Naive thymus-derived CD4-positive, alpha-beta T cell (primary cell): ENCODE measurements at regions not wholly inside any gene's neighbourhood (a gene's known extent, or its start where the extent isn't known, plus 50 kb on each side); places are given as distances from the start of the nearest gene placed in this dataset.

Experiments used
- ATAC-seq: fragments of 150-1000 bp; cut with Tn5 transposase; 2 replicates; pipeline ENCODE4 v1.10.0; 2021; ENCODE audit warnings: mild to moderate bottlenecking, moderate library complexity
- CTCF ChIA-PET: fragments of 350-600 bp; sonication (Branson Sonifier 250); formaldehyde crosslinking; loops from one replicate; lab custom pipeline; 2021; ENCODE audit warnings: antibody characterized with exemption; lab: Charles Lee
- POLR2A ChIA-PET: fragments of 350-600 bp; sonication (Branson Sonifier 250); formaldehyde crosslinking; loops from one replicate; lab custom pipeline; 2021; ENCODE audit warnings: antibody characterized with exemption, inconsistent platforms; lab: Charles Lee
- DNase-seq, 9 donors: peaks; one replicate each; pipeline versions ENCODE4 v3.0.0 to v3.0.0-alpha.2; 2020 to 2022; ENCODE audit warnings: mixed read lengths in 1 of 9
- H3K27ac ChIP-seq: one replicate; pipeline ENCODE4 v1.7.0; 2013; ENCODE audit warnings: mild to moderate bottlenecking, low read depth, low read length, moderate library complexity
- H3K27me3 ChIP-seq, 2 donors: one replicate each; pipeline ENCODE4 v1.7.0; 2013; ENCODE audit warnings: low read length in 2 of 2, mild to moderate bottlenecking in 2 of 2, moderate library complexity in 2 of 2; ENCODE audit not compliant: control insufficient read depth in 2 of 2, insufficient read depth in 2 of 2
- H3K36me3 ChIP-seq, 3 experiments: 1 replicate in 2 of 3; 2 replicates in 1 of 3; pipeline ENCODE4 v1.7.0; 2013; ENCODE audit warnings: low read length in 3 of 3, mild to moderate bottlenecking in 3 of 3, moderate library complexity in 1 of 3; ENCODE audit not compliant: insufficient read depth in 3 of 3, control insufficient read depth in 2 of 3
- H3K4me1 ChIP-seq, 2 donors: one replicate each; pipeline ENCODE4 v1.7.0; 2013; ENCODE audit warnings: low read length in 2 of 2, mild to moderate bottlenecking in 2 of 2, moderate library complexity in 1 of 2; ENCODE audit not compliant: control insufficient read depth in 2 of 2, insufficient read depth in 2 of 2
- H3K4me3 ChIP-seq: 2 replicates; pipeline ENCODE4 v1.7.0; 2013; ENCODE audit warnings: mild to moderate bottlenecking, low read length
- H3K9me3 ChIP-seq, 3 experiments: 1 replicate in 2 of 3; 2 replicates in 1 of 3; pipeline ENCODE4 v1.7.0; 2013; ENCODE audit warnings: low read length in 3 of 3; ENCODE audit not compliant: control insufficient read depth in 2 of 3
- H3K27ac Mint-ChIP-seq, 9 donors: one replicate each; pipeline ENCODE4 v1.8.0; 2020 to 2022; ENCODE audit warnings: mixed read lengths in 9 of 9, mild to moderate bottlenecking in 8 of 9, moderate library complexity in 5 of 9, inconsistent platforms in 2 of 9
- H3K27me3 Mint-ChIP-seq, 5 donors: one replicate each; pipeline ENCODE4 v1.8.0; 2021 to 2022; ENCODE audit warnings: mixed read lengths in 5 of 5, mild to moderate bottlenecking in 1 of 5
- H3K36me3 Mint-ChIP-seq, 5 donors: one replicate each; pipeline ENCODE4 v1.8.0; 2020 to 2022; ENCODE audit warnings: mixed read lengths in 5 of 5, mild to moderate bottlenecking in 3 of 5, inconsistent platforms in 1 of 5
- H3K4me1 Mint-ChIP-seq, 7 donors: one replicate each; pipeline ENCODE4 v1.8.0; 2020 to 2022; ENCODE audit warnings: mixed read lengths in 7 of 7, mild to moderate bottlenecking in 3 of 7, inconsistent platforms in 1 of 7
- H3K4me3 Mint-ChIP-seq, 10 donors: one replicate each; pipeline ENCODE4 v1.8.0; 2020 to 2022; ENCODE audit warnings: mild to moderate bottlenecking in 10 of 10, mixed read lengths in 10 of 10, moderate library complexity in 6 of 10, inconsistent platforms in 2 of 10
- H3K9me3 Mint-ChIP-seq, 11 donors: one replicate each; pipeline ENCODE4 v1.8.0; 2020 to 2022; ENCODE audit warnings: mixed read lengths in 11 of 11, mild to moderate bottlenecking in 4 of 11, inconsistent platforms in 1 of 11, moderate library complexity in 1 of 11
- intact Hi-C, 2 donors: fragments of 100-400 bp; cut with micrococcal nuclease; formaldehyde crosslinking; loops; one replicate each; pipeline ENCODE4 v1.15.1; 2023

- Histone ChIP-seq H3K9me3 (peaks cover 0 to 7% (median 0%) of the 10 kb centered on the region in 3 experiments), H3K4me3 (no peak overlapping the region), H3K27ac (no peak overlapping the region), H3K27me3 (no peaks in the 10 kb centered on the region), H3K36me3 (no peaks in the 10 kb centered on the region), H3K4me1 (peaks cover 0 to 4% of the 10 kb centered on the region in 2 donors)
- Mint-ChIP-seq H3K9me3 (peaks cover 2 to 20% (median 10%) of the 10 kb centered on the region in 11 donors), H3K27ac (no peak overlapping the region), H3K27me3 (peaks cover 0 to 5% (median 0%) of the 10 kb centered on the region in 5 donors), H3K4me1 (peaks cover 0 to 11% (median 4%) of the 10 kb centered on the region in 7 donors), H3K36me3 (peaks cover 0 to 25% (median 9%) of the 10 kb centered on the region in 5 donors), H3K4me3 (no peak overlapping the region)
- DNase-seq (no peak), ATAC-seq (no peak)
- intact Hi-C loops: no loop called here
- POLR2A ChIA-PET: no interaction called here
- CTCF ChIA-PET: no interaction called here
Measured at GRCh38 chr16:79369796-79370195, 230.7 kb downstream of the MAF start.

- Mint-ChIP-seq H3K4me1 (peaks cover 0 to 15% (median 5%) of the 10 kb centered on the region in 7 donors), H3K27me3 (peaks cover 4 to 16% (median 10%) of the 10 kb centered on the region in 5 donors), H3K4me3 (no peak overlapping the region), H3K27ac (no peak overlapping the region), H3K36me3 (peaks cover 0 to 27% (median 5%) of the 10 kb centered on the region in 5 donors), H3K9me3 (peaks cover 2 to 19% (median 9%) of the 10 kb centered on the region in 11 donors)
- Histone ChIP-seq H3K9me3 (peaks cover 0 to 7% (median 0%) of the 10 kb centered on the region in 3 experiments), H3K4me1 (peaks cover 1 to 4% of the 10 kb centered on the region in 2 donors), H3K27me3 (no peaks in the 10 kb centered on the region), H3K27ac (no peak overlapping the region), H3K4me3 (no peak overlapping the region), H3K36me3 (no peaks in the 10 kb centered on the region)
- CTCF ChIA-PET: no interaction called here
- POLR2A ChIA-PET: no interaction called here
- intact Hi-C loops: no loop called here
- DNase-seq: no peak
- ATAC-seq: no peak
Measured at GRCh38 chr16:79367822-79368221, 232.7 kb downstream of the MAF start.

- DNase-seq (no peak), ATAC-seq (no peak)
- Histone ChIP-seq H3K27ac (no peak overlapping the region), H3K9me3 (peaks cover 0 to 7% (median 0%) of the 10 kb centered on the region in 3 experiments), H3K27me3 (no peaks in the 10 kb centered on the region), H3K36me3 (no peaks in the 10 kb centered on the region), H3K4me3 (no peak overlapping the region), H3K4me1 (peaks cover 4 to 10% of the 10 kb centered on the region in 2 donors)
- Mint-ChIP-seq H3K4me3 (no peak overlapping the region), H3K27me3 (peaks cover 6 to 16% (median 10%) of the 10 kb centered on the region in 5 donors), H3K36me3 (peaks cover 0 to 25% (median 4%) of the 10 kb centered on the region in 5 donors), H3K27ac (no peak overlapping the region), H3K9me3 (peaks cover 2 to 17% (median 9%) of the 10 kb centered on the region in 11 donors), H3K4me1 (peaks cover 0 to 20% (median 13%) of the 10 kb centered on the region in 7 donors)
- POLR2A ChIA-PET: no interaction called here
- intact Hi-C loops: no loop called here
- CTCF ChIA-PET: no interaction called here
Measured at GRCh38 chr16:79366635-79367034, 233.9 kb downstream of the MAF start.

GRCh38 chr16:79365702-79366101 lies 234.8 kb downstream of the MAF start:
- Histone ChIP-seq H3K36me3 (no peaks in the 10 kb centered on the region), H3K27ac (no peak overlapping the region), H3K9me3 (no peaks in the 10 kb centered on the region), H3K27me3 (no peaks in the 10 kb centered on the region), H3K4me3 (no peak overlapping the region), H3K4me1 (peaks cover 4 to 10% of the 10 kb centered on the region in 2 donors)
- Mint-ChIP-seq H3K27ac (no peak overlapping the region), H3K27me3 (peaks cover 6 to 17% (median 10%) of the 10 kb centered on the region in 5 donors), H3K4me3 (no peak overlapping the region), H3K9me3 (peaks cover 1 to 10% (median 2%) of the 10 kb centered on the region in 11 donors), H3K4me1 (peaks cover 0 to 17% (median 13%) of the 10 kb centered on the region in 7 donors), H3K36me3 (peaks cover 0 to 18% (median 0%) of the 10 kb centered on the region in 5 donors)
- ATAC-seq (no peak), DNase-seq (no peak)
- ChIA-PET CTCF (no interaction called here), POLR2A (no interaction called here)
- intact Hi-C loops: no loop called here

- Histone ChIP-seq H3K4me3 (no peak overlapping the region), H3K27me3 (no peaks in the 10 kb centered on the region), H3K4me1 (peaks cover 0 to 10% of the 10 kb centered on the region in 2 donors), H3K9me3 (no peaks in the 10 kb centered on the region), H3K27ac (no peak overlapping the region), H3K36me3 (no peaks in the 10 kb centered on the region)
- ChIA-PET POLR2A (no interaction called here), CTCF (no interaction called here)
- peaks cover 0 to 20% (median 9%) of the 10 kb centered on the region in 7 donors for H3K4me1 Mint-ChIP-seq
- H3K36me3 Mint-ChIP-seq: peaks cover 0 to 10% (median 0%) of the 10 kb centered on the region in 5 donors
- ATAC-seq (no peak), DNase-seq (no peak)
- intact Hi-C loops: no loop called here
- peaks cover 0 to 7% (median 1%) of the 10 kb centered on the region in 11 donors for H3K9me3 Mint-ChIP-seq
- H3K27me3 Mint-ChIP-seq: peaks cover 6 to 17% (median 14%) of the 10 kb centered on the region in 5 donors
- no peak overlapping the region for H3K4me3 Mint-ChIP-seq
- no peak overlapping the region for H3K27ac Mint-ChIP-seq
Measured at GRCh38 chr16:79363484-79363883, 237.1 kb downstream of the MAF start.

GRCh38 chr16:79363035-79363434 lies 237.5 kb downstream of the MAF start:
- Mint-ChIP-seq H3K9me3 (peaks cover 0 to 7% (median 1%) of the 10 kb centered on the region in 11 donors), H3K36me3 (peaks cover 0 to 10% (median 0%) of the 10 kb centered on the region in 5 donors), H3K4me3 (no peak overlapping the region), H3K27ac (no peak overlapping the region), H3K27me3 (peaks cover 6 to 17% (median 14%) of the 10 kb centered on the region in 5 donors), H3K4me1 (peaks cover 0 to 20% (median 9%) of the 10 kb centered on the region in 7 donors)
- Histone ChIP-seq H3K36me3 (no peaks in the 10 kb centered on the region), H3K4me1 (peaks cover 0 to 10% of the 10 kb centered on the region in 2 donors), H3K27ac (no peak overlapping the region), H3K9me3 (no peaks in the 10 kb centered on the region), H3K27me3 (no peaks in the 10 kb centered on the region), H3K4me3 (no peak overlapping the region)
- ChIA-PET POLR2A (no interaction called here), CTCF (no interaction called here)
- intact Hi-C loops: no loop called here
- no peak for DNase-seq
- no peak for ATAC-seq
